Endothelial cell of umbilical vein (primary cell): ENCODE measurements at regions not wholly inside any gene's neighbourhood (a gene's known extent, or its start where the extent isn't known, plus 50 kb on each side); places are given as distances from the start of the nearest gene placed in this dataset.

ENCODE experiments used
- BruUV-seq: library from RNA; stranded (reverse); fragments of 400-500 nt; replicated peaks from 2 replicates; lab custom pipeline; 2021; lab: Mats Ljungman, UMichigan
- CTCF ChIA-PET: fragments of 300-600, 350-600 bp; sonication (Branson Sonifier 250); formaldehyde crosslinking; loops from one replicate; lab custom pipeline; 2021; ENCODE audit warnings: antibody characterized with exemption, inconsistent platforms; lab: Charles Lee
- POLR2A ChIA-PET: fragments of 300-600, 350-600 bp; sonication (Branson Sonifier 250); formaldehyde crosslinking; loops from one replicate; lab custom pipeline; 2021; ENCODE audit warnings: antibody characterized with exemption, inconsistent platforms; lab: Charles Lee
- DNase-seq: peaks from one replicate; pipeline ENCODE4 v3.0.0-alpha.2; 2011; ENCODE audit warnings: low read depth, low spot score
- FAIRE-seq: peaks from 2 replicates; lab custom pipeline; 2011; peaks lifted over from hg19 to GRCh38; lab: Jason Lieb, UNC
- H2AFZ ChIP-seq: 2 replicates; pipeline ENCODE4 v1.6.0; 2012; ENCODE audit warnings: low read depth, low read length, control low read depth, inconsistent platforms
- H3K27ac ChIP-seq: 2 replicates; pipeline ENCODE4 v1.5.1; 2011; ENCODE audit warnings: low read depth, mild to moderate bottlenecking, control low read depth, low read length, moderate library complexity; ENCODE audit not compliant: insufficient read depth
- H3K27me3 ChIP-seq, 2 experiments: 2 replicates each; pipeline versions ENCODE4 v1.6.0 to v1.6.1; 2011; ENCODE audit warnings: low read length in 2 of 2, mixed read lengths in 1 of 2; ENCODE audit not compliant: control insufficient read depth in 2 of 2, insufficient read depth in 2 of 2
- H3K36me3 ChIP-seq, 2 experiments: 2 replicates in 1 of 2; 3 replicates in 1 of 2; pipeline ENCODE4 v1.5.1; 2011; ENCODE audit warnings: low read length in 2 of 2, mild to moderate bottlenecking in 1 of 2, moderate library complexity in 1 of 2; ENCODE audit not compliant: control insufficient read depth in 2 of 2, insufficient read depth in 2 of 2; ENCODE audit errors: extremely low read depth in 1 of 2
- H3K4me1 ChIP-seq: 3 replicates; pipeline ENCODE4 v1.5.1; 2011; ENCODE audit warnings: mild to moderate bottlenecking, low read length; ENCODE audit not compliant: control insufficient read depth, insufficient read depth; ENCODE audit errors: extremely low read depth
- H3K4me2 ChIP-seq: 2 replicates; pipeline ENCODE4 v1.6.1; 2011; ENCODE audit warnings: low read length, control low read depth, mixed read lengths; ENCODE audit not compliant: insufficient read depth
- H3K4me3 ChIP-seq, 3 experiments: fragments of 200-600 bp in 1 of 3; sonication (generic), shearing (Covaris generic) in 1 of 3; replicated peaks in 1 of 3; 2 replicates each; pipeline ENCODE4 v1.5.1; 2011 to 2016; ENCODE audit warnings: control low read depth in 3 of 3, low read length in 3 of 3, mild to moderate bottlenecking in 2 of 3, inconsistent platforms in 1 of 3, low read depth in 1 of 3, moderate library complexity in 1 of 3; ENCODE audit not compliant: insufficient read depth in 1 of 3
- H3K79me2 ChIP-seq: 2 replicates; pipeline ENCODE4 v1.6.0; 2012; ENCODE audit warnings: low read length, inconsistent platforms; ENCODE audit not compliant: control insufficient read depth, insufficient read depth
- H3K9ac ChIP-seq: replicated peaks from 2 replicates; pipeline ENCODE3; 2011; ENCODE audit warnings: low read length, control low read depth; ENCODE audit not compliant: insufficient read depth; ENCODE audit errors: extremely low read depth
- H3K9me1 ChIP-seq: replicated peaks from 3 replicates; pipeline ENCODE4 v1.6.0; 2011; ENCODE audit warnings: mild to moderate bottlenecking, low read length; ENCODE audit not compliant: control insufficient read depth, insufficient read depth; ENCODE audit errors: extremely low read depth
- H3K9me3 ChIP-seq: replicated peaks from 2 replicates; pipeline ENCODE4 v1.5.1; 2012; ENCODE audit warnings: low read length, inconsistent platforms; ENCODE audit not compliant: control insufficient read depth, insufficient read depth
- H4K20me1 ChIP-seq: replicated peaks from 2 replicates; pipeline ENCODE3; 2011; ENCODE audit warnings: mild to moderate bottlenecking, low read length; ENCODE audit not compliant: control insufficient read depth, insufficient read depth; ENCODE audit errors: extremely low read depth
- EZH2 ChIP-seq: IDR thresholded peaks from 2 replicates; pipeline ENCODE4 v1.6.1; 2012; ENCODE audit warnings: borderline replicate concordance, low read depth, mild to moderate bottlenecking, moderate library complexity, low read length, inconsistent platforms; ENCODE audit not compliant: severe bottlenecking
- FOS ChIP-seq: IDR thresholded peaks from 2 replicates; pipeline ENCODE4 v1.6.1; 2011; ENCODE audit warnings: mild to moderate bottlenecking, low read length, moderate library complexity, borderline replicate concordance; ENCODE audit not compliant: insufficient read depth
- JUN ChIP-seq: IDR thresholded peaks from 2 replicates; pipeline ENCODE4 v1.6.1; 2011; ENCODE audit warnings: borderline replicate concordance, low read depth; ENCODE audit not compliant: insufficient read length, insufficient read depth
- MAX ChIP-seq: IDR thresholded peaks from 2 replicates; pipeline ENCODE4 v1.6.1; 2011; ENCODE audit not compliant: insufficient read depth, insufficient read length
- MYC ChIP-seq: IDR thresholded peaks from one replicate; pipeline ENCODE4 v1.6.1; 2011; ENCODE audit warnings: mild to moderate bottlenecking, low read depth, low read length
- POLR2A ChIP-seq: IDR thresholded peaks from 2 replicates; pipeline ENCODE4 v1.6.1; 2012; ENCODE audit warnings: low read depth, mild to moderate bottlenecking, control low read depth, low read length
- dilution Hi-C: fragments of 300-500 bp; cut with MboI; formaldehyde crosslinking; loops from one replicate; pipeline ENCODE4 v1.15.0; 2019; ENCODE audit warnings: low sequenced_read_pairs; ENCODE audit not compliant: extremely low pct_ligation_motif_present
- intact Hi-C: fragments of 100-400 bp; cut with micrococcal nuclease; formaldehyde crosslinking; loops from one replicate; pipeline ENCODE4 v1.10.0; 2022

GRCh38 chr7:4449263-4449662, 232.8 kb upstream of the FOXK1 start:
- peaks cover 2% of the 10 kb centered on the region for H3K9me3 ChIP-seq
- no peak overlapping the region for H2AFZ ChIP-seq
- no peak overlapping the region for H3K27ac ChIP-seq
- H4K20me1 ChIP-seq, result no peaks in the 10 kb centered on the region
- no peak overlapping the region for H3K9ac ChIP-seq
- ChIA-PET POLR2A (no interaction called here), CTCF (no interaction called here)
- no peak overlapping the region for H3K4me2 ChIP-seq
- DNase-seq, result no peak
- intact Hi-C loops, result no loop called here
- TF ChIP-seq POLR2A (no peak), EZH2 (no peak), JUN (no peak), FOS (no peak), MYC (no peak)
- H3K9me1 ChIP-seq, result no peaks in the 10 kb centered on the region
- no peaks in the 10 kb centered on the region for H3K36me3 ChIP-seq
- FAIRE-seq, result no peak
- no TSS peak for BruUV-seq
- H3K4me1 ChIP-seq, result no peaks in the 10 kb centered on the region
- H3K27me3 ChIP-seq, result no peaks in the 10 kb centered on the region
- dilution Hi-C loops, result no loop called here
- H3K4me3 ChIP-seq, result no peak overlapping the region
- H3K79me2 ChIP-seq, result no peaks in the 10 kb centered on the region

- H3K27me3 ChIP-seq, result no peaks in the 10 kb centered on the region
- no peak for FAIRE-seq
These were observed 231.6 kb upstream of the FOXK1 start for GRCh38 chr7:4450483-4450882.

More at GRCh38 chr7:4450483-4450882, 231.6 kb upstream of the FOXK1 start:
- TF ChIP-seq MAX (no peak), FOS (no peak), POLR2A (no peak), JUN (no peak), MYC (no peak)
- no peaks in the 10 kb centered on the region for H3K79me2 ChIP-seq
- POLR2A ChIA-PET, result no interaction called here
- no peaks in the 10 kb centered on the region for H3K4me1 ChIP-seq
- peaks cover 2% of the 10 kb centered on the region for H3K9me3 ChIP-seq
- no TSS peak for BruUV-seq
- H3K4me2 ChIP-seq, result no peak overlapping the region
- no peaks in the 10 kb centered on the region for H3K9me1 ChIP-seq
- dilution Hi-C loops, result no loop called here
- H3K36me3 ChIP-seq, result no peaks in the 10 kb centered on the region
- no peak overlapping the region for H2AFZ ChIP-seq
- intact Hi-C loops, result no loop called here
- DNase-seq, result no peak
- no peak overlapping the region for H3K4me3 ChIP-seq
- no peaks in the 10 kb centered on the region for H4K20me1 ChIP-seq
- no peak overlapping the region for H3K27ac ChIP-seq
- no peak overlapping the region for H3K9ac ChIP-seq
- CTCF ChIA-PET, result no interaction called here
